K562 (cell line): ENCODE measurements at regions not wholly inside any gene's neighbourhood (a gene's known extent, or its start where the extent isn't known, plus 50 kb on each side); places are given as distances from the start of the nearest gene placed in this dataset.

Source experiments
- ATAC-seq: fragments of 200-7000 bp; cut with Tn5 transposase; 3 replicates; pipeline ENCODE4 v1.9.1; 2020; ENCODE audit warnings: moderate library complexity
- BruUV-seq: library from RNA; stranded (reverse); fragments of 400-500 nt; replicated peaks from 2 replicates; lab custom pipeline; 2021; lab: Mats Ljungman, UMichigan
- CTCF ChIA-PET: fragments of 300-600 bp; formaldehyde crosslinking; extraction: SDS; loops from one replicate; lab custom pipeline; 2021; ENCODE audit warnings: low intra/inter-chr PET ratio; lab: Yijun Ruan, JAX
- POLR2A ChIA-PET: fragments of 300-600, 350-650 bp; sonication (Branson Sonifier 250); formaldehyde crosslinking; extraction: SDS; loops from one replicate; lab custom pipeline; 2021; ENCODE audit warnings: antibody characterized with exemption, inconsistent platforms; lab: Yijun Ruan, JAX
- DNase-seq, 4 experiments: peaks; one replicate each; pipeline versions ENCODE4 v3.0.0 to v3.0.0-alpha.2; 2011 to 2018; ENCODE audit warnings: low spot score in 3 of 4, mixed read lengths in 3 of 4; ENCODE audit errors: extremely low read depth in 1 of 4
- FAIRE-seq: peaks from 2 replicates; lab custom pipeline; 2011; peaks lifted over from hg19 to GRCh38; lab: Jason Lieb, UNC
- H2AFZ ChIP-seq: 2 replicates; pipeline ENCODE4 v1.6.0; 2011; ENCODE audit warnings: low read depth, low read length, control low read depth, inconsistent platforms
- H3K27ac ChIP-seq: fragments of 200-600 bp; 3 replicates; pipeline ENCODE4 v1.8.0; 2011; ENCODE audit warnings: low read depth, mild to moderate bottlenecking, control low read depth, inconsistent platforms, low read length, moderate library complexity, mixed read lengths; ENCODE audit errors: extremely low read depth
- H3K27me3 ChIP-seq, 2 experiments: fragments of 300-600 bp in 1 of 2; 2 replicates in 1 of 2; 3 replicates in 1 of 2; pipeline versions ENCODE4 v1.6.0 to v1.8.0; 2011; ENCODE audit warnings: inconsistent platforms in 2 of 2, low read length in 2 of 2, mild to moderate bottlenecking in 1 of 2, mixed read lengths in 1 of 2, moderate library complexity in 1 of 2; ENCODE audit not compliant: control insufficient read depth in 2 of 2, insufficient read depth in 2 of 2
- H3K36me3 ChIP-seq: fragments of 300-600 bp; 3 replicates; pipeline ENCODE4 v1.8.0; 2011; ENCODE audit warnings: mild to moderate bottlenecking, low read length, inconsistent platforms; ENCODE audit not compliant: control insufficient read depth, insufficient read depth
- H3K4me1 ChIP-seq, 2 experiments: fragments of 200-600 bp in 1 of 2; replicated peaks in 1 of 2; 2 replicates in 1 of 2; 3 replicates in 1 of 2; pipeline versions ENCODE4 v1.5.1 to v1.8.0; 2011; ENCODE audit warnings: inconsistent platforms in 2 of 2, low read length in 2 of 2, mild to moderate bottlenecking in 1 of 2, mixed read lengths in 1 of 2, moderate library complexity in 1 of 2; ENCODE audit not compliant: control insufficient read depth in 2 of 2, insufficient read depth in 2 of 2
- H3K4me2 ChIP-seq: 2 replicates; pipeline ENCODE4 v1.6.1; 2011; ENCODE audit warnings: low read length, control low read depth, inconsistent platforms, mixed read lengths; ENCODE audit not compliant: insufficient read depth
- H3K4me3 ChIP-seq: fragments of 200-600 bp; sonication (generic), shearing (Covaris generic); 2 replicates; pipeline ENCODE4 v1.5.1; 2016; ENCODE audit warnings: control low read depth, inconsistent platforms
- H3K79me2 ChIP-seq: fragments of 200-600 bp; 3 replicates; pipeline ENCODE4 v1.8.0; 2011; ENCODE audit warnings: low read length, inconsistent platforms; ENCODE audit not compliant: control insufficient read depth, insufficient read depth
- H3K9ac ChIP-seq, 2 experiments: 2 replicates each; pipeline versions ENCODE4 v1.6.0 to v1.6.1; 2011; ENCODE audit warnings: low read depth in 2 of 2, low read length in 2 of 2, control low read depth in 1 of 2, inconsistent platforms in 1 of 2, mild to moderate bottlenecking in 1 of 2, mixed read lengths in 1 of 2; ENCODE audit not compliant: insufficient read depth in 1 of 2
- H3K9me1 ChIP-seq: one replicate; pipeline ENCODE4 v1.6.0; 2011; ENCODE audit warnings: inconsistent platforms, mild to moderate bottlenecking, low read length, moderate library complexity; ENCODE audit not compliant: control insufficient read depth, insufficient read depth
- H3K9me3 ChIP-seq: replicated peaks from 2 replicates; pipeline ENCODE4 v1.5.1; 2011; ENCODE audit warnings: low read depth, low read length, inconsistent platforms; ENCODE audit not compliant: control insufficient read depth, insufficient read depth
- H4K20me1 ChIP-seq: replicated peaks from 2 replicates; pipeline ENCODE4 v1.6.1; 2011; ENCODE audit warnings: low read length, inconsistent platforms, mixed read lengths; ENCODE audit not compliant: control insufficient read depth, insufficient read depth
- ARID1B ChIP-seq: fragments of 450-650 bp; IDR thresholded peaks from 2 replicates; pipeline ENCODE4 v1.6.1; 2016; ENCODE audit warnings: antibody characterized with exemption, mild to moderate bottlenecking, inconsistent platforms
- ATF2 ChIP-seq: sonication (generic); formaldehyde crosslinking; IDR thresholded peaks from 2 replicates; pipeline ENCODE4 v1.8.1; 2022; ENCODE audit warnings: missing genetic modification reagents
- BACH1 ChIP-seq: fragments of 200-800 bp; sonication (Bioruptor generic); IDR thresholded peaks from 2 replicates; pipeline ENCODE4 v1.6.1; 2016; ENCODE audit warnings: missing genetic modification characterization, missing compliant biosample characterization
- CBFA2T3 ChIP-seq: fragments of 450-650 bp; IDR thresholded peaks from 2 replicates; pipeline ENCODE4 v1.6.1; 2017
- CREB1 ChIP-seq, 2 experiments: sonication (generic) in 1 of 2; formaldehyde crosslinking in 1 of 2; IDR thresholded peaks; 2 replicates each; pipeline versions ENCODE4 v1.6.1 to v1.8.0; 2012 to 2022; ENCODE audit warnings: inconsistent platforms in 1 of 2, mild to moderate bottlenecking in 1 of 2, missing genetic modification reagents in 1 of 2, moderate library complexity in 1 of 2
- CTBP1 ChIP-seq: fragments of 450-650 bp; IDR thresholded peaks from 2 replicates; pipeline ENCODE4 v1.6.1; 2016; ENCODE audit warnings: borderline replicate concordance
- ETV5 ChIP-seq: sonication (generic); formaldehyde crosslinking; IDR thresholded peaks from 2 replicates; pipeline ENCODE4 v1.4.0; 2020; ENCODE audit warnings: low read depth, mild to moderate bottlenecking, missing genetic modification reagents
- FOSL1 ChIP-seq: fragments of 200-800 bp; sonication (Bioruptor generic); conservative IDR thresholded peaks from 2 replicates; pipeline ENCODE4 v1.6.1; 2016; ENCODE audit warnings: missing genetic modification characterization, missing compliant biosample characterization
- LEF1 ChIP-seq: fragments of 450-650 bp; IDR thresholded peaks from 2 replicates; pipeline ENCODE4 v1.6.1; 2016; ENCODE audit warnings: mild to moderate bottlenecking
- POLR2H ChIP-seq: IDR thresholded peaks from 2 replicates; pipeline ENCODE4 v1.6.1; 2016; ENCODE audit warnings: missing genetic modification characterization, low read depth, mild to moderate bottlenecking, control low read depth, missing compliant biosample characterization, moderate library complexity
- POLR3G ChIP-seq: IDR thresholded peaks from 2 replicates; pipeline ENCODE4 v1.6.1; 2011; ENCODE audit not compliant: insufficient read length, insufficient replicate concordance; ENCODE audit errors: extremely low read depth
- RFX5 ChIP-seq: IDR thresholded peaks from 2 replicates; pipeline ENCODE4 v1.6.1; 2011; ENCODE audit warnings: low read depth, mild to moderate bottlenecking, improper control_type of control experiment, low read length
- SREBF1 ChIP-seq: fragments of 150-350 bp; IDR thresholded peaks from 2 replicates; pipeline ENCODE4 v1.6.1; 2014; ENCODE audit warnings: antibody characterized with exemption, low read depth, low read length, borderline replicate concordance
- TCF7 ChIP-seq: sonication (generic); IDR thresholded peaks from 2 replicates; pipeline ENCODE4 v1.6.1; 2016; ENCODE audit warnings: antibody characterized with exemption, borderline replicate concordance
- U2AF2 ChIP-seq: fragments of 200-400 bp; formaldehyde crosslinking; optimal IDR thresholded peaks from 2 replicates; pipeline ENCODE3; 2017; ENCODE audit warnings: low read depth, mild to moderate bottlenecking, low read length
- ZMIZ1 ChIP-seq, 2 experiments: fragments of 150-350 bp in 1 of 2; IDR thresholded peaks; 2 replicates each; pipeline ENCODE4 v1.6.1; 2012 to 2016; ENCODE audit warnings: low read depth in 2 of 2, low read length in 2 of 2, mild to moderate bottlenecking in 1 of 2, moderate library complexity in 1 of 2
- ZNF175 ChIP-seq: fragments of 200-800 bp; sonication (Bioruptor generic); IDR thresholded peaks from 2 replicates; pipeline ENCODE4 v1.6.1; 2016; ENCODE audit warnings: low read depth, mild to moderate bottlenecking, missing genetic modification characterization, missing compliant biosample characterization
- ZNF445 ChIP-seq: fragments of 250-450 bp; sonication (Bioruptor Pico); IDR thresholded peaks from 2 replicates; pipeline ENCODE4 v1.4.0; 2020; ENCODE audit warnings: low read depth, mild to moderate bottlenecking, moderate library complexity
- ZNF57 ChIP-seq: fragments of 450-650 bp; formaldehyde crosslinking; IDR thresholded peaks from 2 replicates; pipeline ENCODE4 v1.4.0; 2020; ENCODE audit warnings: mild to moderate bottlenecking, moderate library complexity
- ZNF778 ChIP-seq: fragments of 450-650 bp; formaldehyde crosslinking; IDR thresholded peaks from 2 replicates; pipeline ENCODE4 v1.4.0; 2020; ENCODE audit warnings: mild to moderate bottlenecking, moderate library complexity
- WGBS: fragments of 100-300 bp; shearing (Covaris generic); methylation state at CpG from one replicate; pipeline ENCODE4 v1.1.6; 2016; ENCODE audit warnings: low coverage, mixed read lengths; ENCODE audit not compliant: insufficient coverage; ENCODE audit errors: missing lambda C conversion rate; 5-methylcytosine and 5-hydroxymethylcytosine counted together
- in situ Hi-C: fragments of 300-500 bp; cut with MboI; formaldehyde crosslinking; loops from 4 replicates; pipeline ENCODE4 v1.15.0; 2018; ENCODE audit warnings: inconsistent platforms, mixed read lengths
- intact Hi-C: fragments of 100-400 bp; cut with micrococcal nuclease; formaldehyde crosslinking; loops from 2 replicates; pipeline ENCODE4 v1.14.2; 2022

GRCh38 chr9:73869264-73869663 lies 627.9 kb upstream of the RORB start:
- H3K27me3 ChIP-seq: no peaks in the 10 kb centered on the region
- no peaks in the 10 kb centered on the region for H3K4me1 ChIP-seq
- H3K9me1 ChIP-seq: no peaks in the 10 kb centered on the region
- H3K79me2 ChIP-seq: no peaks in the 10 kb centered on the region
- H3K4me3 ChIP-seq: no peak overlapping the region
- ATAC-seq (peak; percentile 92), DNase-seq (peak; percentile 8 to 70 (median 18)), FAIRE-seq (peak; percentile 91)
- in situ Hi-C loops (no loop called here), intact Hi-C loops (no loop called here)
- no peak overlapping the region for H3K9ac ChIP-seq
- no peak overlapping the region for H3K27ac ChIP-seq
- no peak overlapping the region for H3K4me2 ChIP-seq
- POLR2A ChIA-PET: no interaction called here
- BruUV-seq: no TSS peak
- CTCF ChIA-PET: no interaction called here
- no peaks in the 10 kb centered on the region for H3K9me3 ChIP-seq
- WGBS: 0% methylated on average over 3 of the region's 3 CpGs
- H2AFZ ChIP-seq: no peak overlapping the region
- H4K20me1 ChIP-seq: no peaks in the 10 kb centered on the region
- H3K36me3 ChIP-seq: no peaks in the 10 kb centered on the region
- peak; percentile 92 for TF ChIP-seq FOSL1
- no peak for TF ChIP-seq ZNF57 (CRISPR knock-in tag)
- TF ChIP-seq SREBF1: no peak
- no peak for TF ChIP-seq POLR2H
- TF ChIP-seq CTBP1: peak; percentile 50; the same call in 1 of the 2 replicates
- TF ChIP-seq ATF2: no peak
- peak; percentile 59; the same call in 1 of the 2 replicates for TF ChIP-seq ZNF175 (CRISPR knock-in tag)
- TF ChIP-seq U2AF2: no peak
- no peak for TF ChIP-seq BACH1 (tag)
- TF ChIP-seq CBFA2T3: peak; percentile 76
- TF ChIP-seq POLR3G: no peak
- no peak for TF ChIP-seq ZNF445 (CRISPR knock-in tag)
- 0 out of 4 replicates have a peak, but pooled peaks of 1 of the 2 experiments have one; percentile 44 for TF ChIP-seq ZMIZ1 (IDR thresholded peaks at IDR 0.05; ENCODE audit: low read depth in 2 of 2, low read length in 2 of 2)
- 0 out of 2 replicates have a peak, but pooled peaks have one; percentile 29 for TF ChIP-seq CREB1 (IDR thresholded peaks at IDR 0.05)
- TF ChIP-seq CREB1 (CRISPR knock-in tag; IDR thresholded peaks at IDR 0.05): no peak
- TF ChIP-seq ZNF778 (CRISPR knock-in tag): no peak
- TF ChIP-seq ETV5 (CRISPR knock-in tag): no peak
- no peak for TF ChIP-seq TCF7
- peak; percentile 81 for TF ChIP-seq ARID1B
- no peak for TF ChIP-seq RFX5
- TF ChIP-seq LEF1: peak; percentile 78; the same call in 1 of the 2 replicates
